Activated CD4-positive, alpha-beta T cell treated with anti-CD3 and anti-CD28 coated beads for 36 hours (primary cell): ENCODE measurements at regions not wholly inside any gene's neighbourhood (a gene's known extent, or its start where the extent isn't known, plus 50 kb on each side); places are given as distances from the start of the nearest gene placed in this dataset.

Experiments used
- ATAC-seq: fragments of 200-7000 bp; cut with Tn5 transposase; one replicate; pipeline ENCODE4 v1.10.0; 2021; ENCODE audit warnings: mild to moderate bottlenecking, moderate library complexity
- CTCF ChIA-PET: fragments of 350-600 bp; sonication (Branson Sonifier 250); formaldehyde crosslinking; loops from one replicate; lab custom pipeline; 2021; ENCODE audit warnings: antibody characterized with exemption; lab: Charles Lee
- POLR2A ChIA-PET: fragments of 350-600 bp; sonication (Branson Sonifier 250); formaldehyde crosslinking; loops from one replicate; lab custom pipeline; 2021; ENCODE audit warnings: antibody characterized with exemption, inconsistent platforms; lab: Charles Lee
- DNase-seq: peaks from one replicate; pipeline ENCODE4 v3.0.0-alpha.2; 2020
- H3K27ac Mint-ChIP-seq: one replicate; pipeline ENCODE4 v1.8.0; 2021; ENCODE audit warnings: mixed read lengths
- H3K27me3 Mint-ChIP-seq: one replicate; pipeline ENCODE4 v1.8.0; 2021; ENCODE audit warnings: mixed read lengths
- H3K36me3 Mint-ChIP-seq: one replicate; pipeline ENCODE4 v1.8.0; 2021; ENCODE audit warnings: low read depth, mixed read lengths
- H3K4me1 Mint-ChIP-seq: one replicate; pipeline ENCODE4 v1.8.0; 2021; ENCODE audit warnings: mixed read lengths
- H3K4me3 Mint-ChIP-seq: one replicate; pipeline ENCODE4 v1.8.0; 2021; ENCODE audit warnings: mild to moderate bottlenecking, moderate library complexity, mixed read lengths
- H3K9me3 Mint-ChIP-seq: one replicate; pipeline ENCODE4 v1.8.0; 2021; ENCODE audit warnings: low read depth, mixed read lengths
- intact Hi-C, 2 experiments: fragments of 100-400 bp; cut with DNase I in 1 of 2; cut with micrococcal nuclease in 1 of 2; formaldehyde crosslinking; loops; one replicate each; pipeline versions ENCODE4 v1.14.2 to v1.15.1; 2022 to 2024; cut with DNase I, micrococcal nuclease

DNA sequence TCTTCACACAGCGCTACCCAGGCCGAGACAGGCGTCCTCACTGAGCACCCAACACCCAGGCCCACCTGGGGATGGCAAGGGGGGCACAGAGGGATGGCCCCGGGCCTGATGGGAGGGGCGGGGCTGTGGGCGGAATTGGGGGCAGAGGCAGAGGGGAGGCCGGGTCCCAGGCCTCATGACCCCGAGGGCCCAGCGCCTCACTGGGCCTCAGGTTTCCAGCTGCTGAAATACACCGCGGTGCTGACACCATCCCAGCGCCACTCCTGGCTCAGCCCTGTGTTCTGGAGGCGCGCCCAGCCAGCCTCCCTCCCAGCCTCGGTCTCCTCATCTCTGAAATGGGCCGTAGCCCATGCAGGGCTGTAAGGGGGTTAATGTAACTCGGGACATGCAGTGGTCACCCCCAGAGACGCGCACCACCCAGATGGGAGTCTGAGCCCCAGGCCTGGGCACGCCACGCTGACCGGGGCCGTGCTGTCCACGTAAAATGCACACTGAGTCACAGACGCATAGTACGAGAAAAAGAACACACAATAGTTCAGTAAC lies 82.3 kb downstream of the UNCX start:
- H3K27me3 Mint-ChIP-seq, result no peaks in the 10 kb centered on the region
- ChIA-PET CTCF (no interaction called here), POLR2A (no interaction called here)
- no peaks in the 10 kb centered on the region for H3K4me1 Mint-ChIP-seq
- H3K9me3 Mint-ChIP-seq, result no peaks in the 10 kb centered on the region
- no peak overlapping the region for H3K4me3 Mint-ChIP-seq
- ATAC-seq, result no peak
- intact Hi-C loops, result no loop called here
- no peaks in the 10 kb centered on the region for H3K36me3 Mint-ChIP-seq
- H3K27ac Mint-ChIP-seq, result no peak overlapping the region
- DNase-seq, result no peak

GRCh38 chr7:1316086-1316485 lies 83.4 kb downstream of the UNCX start:
- Mint-ChIP-seq H3K36me3 (no peaks in the 10 kb centered on the region), H3K27me3 (no peaks in the 10 kb centered on the region), H3K4me3 (no peak overlapping the region), H3K27ac (no peak overlapping the region), H3K4me1 (no peaks in the 10 kb centered on the region), H3K9me3 (no peaks in the 10 kb centered on the region)
- intact Hi-C loops, result no loop called here
- CTCF ChIA-PET, result interaction anchor here (1.0 kb wide), 1 partner anchor 15 kb away, joined by 3 read pairs; no protein-coding TSS in a partner anchor
- POLR2A ChIA-PET, result no interaction called here
- DNase-seq (no peak), ATAC-seq (no peak)

- no peak for DNase-seq
- no peaks in the 10 kb centered on the region for H3K36me3 Mint-ChIP-seq
- H3K4me1 Mint-ChIP-seq, result no peaks in the 10 kb centered on the region
- intact Hi-C loops, result no loop called here
- no peak overlapping the region for H3K4me3 Mint-ChIP-seq
- H3K9me3 Mint-ChIP-seq, result no peaks in the 10 kb centered on the region
- ChIA-PET CTCF (no interaction called here), POLR2A (no interaction called here)
- H3K27ac Mint-ChIP-seq, result no peak overlapping the region
- H3K27me3 Mint-ChIP-seq, result no peaks in the 10 kb centered on the region
- no peak for ATAC-seq
Measured at GRCh38 chr7:1317646-1318045, 85.0 kb downstream of the UNCX start.

- CTCF ChIA-PET, result no interaction called here
Measured at GRCh38 chr7:1318051-1318450, 85.4 kb downstream of the UNCX start.

DNA sequence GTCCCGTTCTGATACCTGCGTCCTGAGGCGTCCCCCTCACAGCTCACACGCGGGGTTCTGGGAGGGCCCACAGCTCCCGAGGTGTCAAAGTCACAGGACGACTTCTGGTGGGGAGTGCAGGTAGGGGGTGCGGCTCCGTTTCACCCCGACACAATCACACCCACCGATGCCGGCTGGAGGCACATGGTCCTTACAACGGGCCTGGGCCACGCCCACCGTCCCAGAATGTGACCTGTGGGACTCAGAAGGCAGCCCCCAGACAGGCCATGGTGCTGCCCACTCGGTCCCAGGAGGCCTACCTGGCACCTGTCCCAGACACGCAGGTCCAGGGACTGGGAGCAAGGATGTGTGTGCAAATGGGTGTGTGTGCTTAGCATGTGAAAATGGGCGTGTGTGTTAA lies 86.0 kb downstream of the UNCX start:
- Mint-ChIP-seq H3K36me3 (no peaks in the 10 kb centered on the region), H3K4me3 (no peak overlapping the region), H3K4me1 (no peaks in the 10 kb centered on the region), H3K27me3 (peaks cover 3% of the 10 kb centered on the region), H3K9me3 (no peaks in the 10 kb centered on the region), H3K27ac (no peak overlapping the region)
- intact Hi-C loops, result no loop called here
- ChIA-PET POLR2A (no interaction called here), CTCF (no interaction called here)
- ATAC-seq (no peak), DNase-seq (no peak)

More at GRCh38 chr7:1318051-1318450, 85.4 kb downstream of the UNCX start:
- intact Hi-C loops, result no loop called here
- H3K27ac Mint-ChIP-seq, result no peak overlapping the region
- H3K4me1 Mint-ChIP-seq, result no peaks in the 10 kb centered on the region
- H3K36me3 Mint-ChIP-seq, result no peaks in the 10 kb centered on the region
- no peaks in the 10 kb centered on the region for H3K9me3 Mint-ChIP-seq
- DNase-seq (no peak), ATAC-seq (no peak)
- H3K27me3 Mint-ChIP-seq, result no peaks in the 10 kb centered on the region
- no peak overlapping the region for H3K4me3 Mint-ChIP-seq
- POLR2A ChIA-PET, result no interaction called here

- no peaks in the 10 kb centered on the region for H3K36me3 Mint-ChIP-seq
- peaks cover 10% of the 10 kb centered on the region for H3K27me3 Mint-ChIP-seq
- ChIA-PET POLR2A (no interaction called here), CTCF (no interaction called here)
- no peak overlapping the region for H3K4me3 Mint-ChIP-seq
- intact Hi-C loops, result no loop called here
- DNase-seq (no peak), ATAC-seq (no peak)
- no peaks in the 10 kb centered on the region for H3K9me3 Mint-ChIP-seq
- H3K4me1 Mint-ChIP-seq, result no peaks in the 10 kb centered on the region
- no peak overlapping the region for H3K27ac Mint-ChIP-seq
Measured at GRCh38 chr7:1320616-1321240, 88.1 kb downstream of the UNCX start.

GRCh38 chr7:1321411-1322239 lies 89.0 kb downstream of the UNCX start:
- CTCF ChIA-PET, result no interaction called here
- H3K27ac Mint-ChIP-seq, result no peak overlapping the region
- no peaks in the 10 kb centered on the region for H3K4me1 Mint-ChIP-seq
- POLR2A ChIA-PET, result no interaction called here
- ATAC-seq (no peak), DNase-seq (no peak)
- H3K36me3 Mint-ChIP-seq, result no peaks in the 10 kb centered on the region
- no peak overlapping the region for H3K4me3 Mint-ChIP-seq
- intact Hi-C loops, result no loop called here
- H3K27me3 Mint-ChIP-seq, result peaks cover 10% of the 10 kb centered on the region
- no peaks in the 10 kb centered on the region for H3K9me3 Mint-ChIP-seq

DNA sequence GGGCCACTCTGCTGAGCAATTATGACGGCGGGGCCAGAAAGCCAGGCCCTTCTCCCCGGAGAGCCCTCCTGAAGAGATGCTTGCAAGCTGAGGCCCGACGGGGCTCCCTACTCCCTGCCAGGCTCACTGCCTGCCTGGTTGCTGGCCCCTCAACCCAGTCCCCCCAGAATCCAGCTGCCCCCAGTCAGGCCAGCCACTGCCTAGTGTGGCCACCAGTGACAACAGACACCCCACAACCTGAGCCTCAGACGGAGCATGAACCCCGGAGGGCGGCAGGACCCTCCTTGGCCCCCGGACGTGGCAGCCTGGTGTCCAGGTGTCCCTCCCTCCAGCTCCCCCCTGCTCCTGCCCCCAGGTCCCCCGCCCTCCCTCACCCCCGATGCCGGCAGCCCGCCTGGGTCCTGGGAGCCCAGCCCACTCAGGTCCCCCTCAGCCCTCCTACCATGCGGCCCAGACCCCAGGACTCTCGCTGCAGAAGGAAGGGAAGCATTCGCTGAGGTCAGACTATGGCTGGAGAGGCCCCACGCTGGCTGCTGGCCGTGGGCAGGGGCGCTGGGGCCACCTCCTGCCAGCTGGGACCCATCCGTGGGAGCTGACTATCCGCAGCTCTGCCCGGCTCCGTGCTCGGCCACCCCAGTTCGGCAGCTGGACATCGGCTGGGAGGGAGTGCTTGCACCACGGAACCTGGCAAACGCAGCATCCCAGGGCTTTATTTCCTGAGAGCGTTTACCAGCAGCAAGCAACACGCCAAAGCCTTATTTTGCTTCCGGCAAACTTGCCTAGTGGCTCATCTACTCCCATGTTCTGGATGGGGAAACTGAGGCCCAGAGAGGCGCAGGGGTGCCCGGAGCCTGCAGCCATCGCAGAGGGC lies 89.8 kb downstream of the UNCX start:
- CTCF ChIA-PET, result no interaction called here

GRCh38 chr7:1323178-1324027 lies 90.7 kb downstream of the UNCX start:
- CTCF ChIA-PET, result no interaction called here
- no peak overlapping the region for H3K4me3 Mint-ChIP-seq
- peaks cover 10% of the 10 kb centered on the region for H3K27me3 Mint-ChIP-seq
- H3K27ac Mint-ChIP-seq, result no peak overlapping the region
- no peaks in the 10 kb centered on the region for H3K9me3 Mint-ChIP-seq
- ATAC-seq (no peak), DNase-seq (no peak)
- intact Hi-C loops, result no loop called here
- no peaks in the 10 kb centered on the region for H3K36me3 Mint-ChIP-seq
- POLR2A ChIA-PET, result no interaction called here
- H3K4me1 Mint-ChIP-seq, result no peaks in the 10 kb centered on the region

More for the DNA sequence above, 89.8 kb downstream of the UNCX start:
- H3K4me1 Mint-ChIP-seq, result no peaks in the 10 kb centered on the region
- H3K4me3 Mint-ChIP-seq, result no peak overlapping the region
- no peaks in the 10 kb centered on the region for H3K36me3 Mint-ChIP-seq
- intact Hi-C loops, result no loop called here
- no peak overlapping the region for H3K27ac Mint-ChIP-seq
- peaks cover 10% of the 10 kb centered on the region for H3K27me3 Mint-ChIP-seq
- DNase-seq (no peak), ATAC-seq (no peak)
- POLR2A ChIA-PET, result no interaction called here
- no peaks in the 10 kb centered on the region for H3K9me3 Mint-ChIP-seq

DNA sequence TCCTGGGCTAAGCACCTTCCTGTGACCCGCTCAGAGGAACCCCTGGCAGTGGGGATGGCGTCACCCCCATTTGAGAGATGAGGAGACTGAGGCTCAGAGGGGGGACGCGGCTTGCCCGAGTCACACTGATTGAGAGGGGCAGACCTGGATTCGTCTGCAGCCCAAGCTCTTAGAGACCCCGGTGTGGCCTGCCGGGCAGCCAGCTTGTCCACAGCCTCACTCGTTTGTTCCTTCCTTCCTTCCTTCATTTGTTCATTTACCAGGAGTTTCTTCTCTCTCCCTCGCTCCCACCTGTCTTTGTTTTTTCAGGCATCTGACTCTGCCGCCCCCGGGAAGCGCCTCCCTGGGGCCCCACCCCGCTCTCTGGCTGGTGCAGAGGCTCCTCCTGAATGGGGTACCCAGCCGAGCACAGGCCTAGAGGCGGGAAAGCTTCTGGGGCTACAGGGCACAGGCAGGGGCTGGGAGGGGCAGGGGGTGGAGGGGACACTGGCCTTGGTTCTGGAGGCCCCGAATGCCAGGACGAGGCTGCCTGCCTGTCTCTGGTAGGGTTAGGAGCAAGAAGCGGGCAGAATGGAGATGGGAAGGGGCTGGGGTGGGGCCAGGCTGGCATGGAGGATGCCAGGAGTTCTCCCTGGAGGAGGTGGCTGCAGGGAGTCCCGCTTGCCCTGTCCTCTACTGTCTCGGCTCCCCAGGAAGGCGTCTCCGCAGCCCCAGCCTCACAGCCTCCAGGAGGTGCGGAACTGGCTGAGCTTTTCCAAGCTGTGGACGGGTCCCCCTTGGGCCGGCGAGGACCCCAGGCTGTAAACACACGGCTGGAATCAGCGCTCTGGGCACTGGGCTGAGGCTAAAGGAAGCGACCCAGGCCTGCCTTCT lies 91.6 kb downstream of the UNCX start:
- Mint-ChIP-seq H3K9me3 (no peaks in the 10 kb centered on the region), H3K36me3 (no peaks in the 10 kb centered on the region), H3K4me1 (no peaks in the 10 kb centered on the region), H3K4me3 (no peak overlapping the region), H3K27me3 (peaks cover 10% of the 10 kb centered on the region), H3K27ac (no peak overlapping the region)
- no peak for ATAC-seq
- intact Hi-C loops, result no loop called here
- DNase-seq, result no peak
- ChIA-PET CTCF (no interaction called here), POLR2A (no interaction called here)
